Kidney epithelial cell (primary cell): ENCODE measurements at regions not wholly inside any gene's neighbourhood (a gene's known extent, or its start where the extent isn't known, plus 50 kb on each side); places are given as distances from the start of the nearest gene placed in this dataset.

Experiments
- DNase-seq: peaks from one replicate; pipeline ENCODE4 v3.0.0-alpha.2; 2010; ENCODE audit warnings: low read depth
- H3K27me3 ChIP-seq: 2 replicates; pipeline ENCODE4 v1.6.0; 2011; ENCODE audit warnings: low read length; ENCODE audit not compliant: control insufficient read depth, insufficient read depth
- H3K36me3 ChIP-seq: 2 replicates; pipeline ENCODE4 v1.5.1; 2011; ENCODE audit warnings: low read length; ENCODE audit not compliant: control insufficient read depth, insufficient read depth
- H3K4me3 ChIP-seq: 2 replicates; pipeline ENCODE4 v1.5.1; 2011; ENCODE audit warnings: low read depth, mild to moderate bottlenecking, control low read depth, low read length
- CTCF ChIP-seq: IDR thresholded peaks from 2 replicates; pipeline ENCODE4 v1.5.1; 2011; ENCODE audit warnings: mild to moderate bottlenecking, moderate library complexity, low read length, control low read depth, inconsistent platforms; ENCODE audit not compliant: insufficient read depth, poor library complexity, severe bottlenecking

- Histone ChIP-seq H3K4me3 (no peak overlapping the region), H3K36me3 (no peaks in the 10 kb centered on the region), H3K27me3 (no peaks in the 10 kb centered on the region)
- peak; percentile 94 for DNase-seq
- no peak for TF ChIP-seq CTCF
Measured at GRCh38 chr6:99013145-99013544, 65.4 kb upstream of the FBXL4 start.

GRCh38 chr6:99011151-99011550 lies 63.4 kb upstream of the FBXL4 start:
- Histone ChIP-seq H3K4me3 (no peak overlapping the region), H3K36me3 (no peaks in the 10 kb centered on the region), H3K27me3 (no peaks in the 10 kb centered on the region)
- no peak for DNase-seq
- TF ChIP-seq CTCF: no peak

- no peaks in the 10 kb centered on the region for H3K36me3 ChIP-seq
- no peak for DNase-seq
- no peak for TF ChIP-seq CTCF
- H3K27me3 ChIP-seq: no peaks in the 10 kb centered on the region
- H3K4me3 ChIP-seq: no peak overlapping the region
Measured at GRCh38 chr6:99002831-99003230, 55.1 kb upstream of the FBXL4 start.

GRCh38 chr6:98998103-98998502 lies 50.4 kb upstream of the FBXL4 start:
- DNase-seq: no peak
- Histone ChIP-seq H3K27me3 (no peaks in the 10 kb centered on the region), H3K36me3 (no peaks in the 10 kb centered on the region), H3K4me3 (no peak overlapping the region)
- no peak for TF ChIP-seq CTCF
